H1 (cell line): ENCODE measurements at regions not wholly inside any gene's neighbourhood (a gene's known extent, or its start where the extent isn't known, plus 50 kb on each side); places are given as distances from the start of the nearest gene placed in this dataset.

Experiments used
- ATF3 ChIP-seq: IDR thresholded peaks from 2 replicates; pipeline ENCODE4 v1.6.1; 2011; ENCODE audit warnings: low read depth, mild to moderate bottlenecking, low read length; ENCODE audit not compliant: insufficient read depth
- CTBP2 ChIP-seq: IDR thresholded peaks from 2 replicates; pipeline ENCODE4 v1.7.0; 2011; ENCODE audit warnings: borderline replicate concordance, mild to moderate bottlenecking, moderate library complexity, mixed read lengths, low read length; ENCODE audit not compliant: insufficient read depth, insufficient read length
- RBBP5 ChIP-seq: IDR thresholded peaks from 2 replicates; pipeline ENCODE4 v1.7.1; 2012; ENCODE audit warnings: low read depth, mild to moderate bottlenecking, inconsistent platforms, low read length, moderate library complexity, borderline replicate concordance
- SIRT6 ChIP-seq: IDR thresholded peaks from one replicate; pipeline ENCODE4 v1.7.1; 2012; ENCODE audit warnings: low read length, inconsistent platforms
- SRF ChIP-seq: IDR thresholded peaks from 2 replicates; pipeline ENCODE4 v1.6.1; 2011; ENCODE audit warnings: mild to moderate bottlenecking, low read depth, low read length, moderate library complexity

DNA sequence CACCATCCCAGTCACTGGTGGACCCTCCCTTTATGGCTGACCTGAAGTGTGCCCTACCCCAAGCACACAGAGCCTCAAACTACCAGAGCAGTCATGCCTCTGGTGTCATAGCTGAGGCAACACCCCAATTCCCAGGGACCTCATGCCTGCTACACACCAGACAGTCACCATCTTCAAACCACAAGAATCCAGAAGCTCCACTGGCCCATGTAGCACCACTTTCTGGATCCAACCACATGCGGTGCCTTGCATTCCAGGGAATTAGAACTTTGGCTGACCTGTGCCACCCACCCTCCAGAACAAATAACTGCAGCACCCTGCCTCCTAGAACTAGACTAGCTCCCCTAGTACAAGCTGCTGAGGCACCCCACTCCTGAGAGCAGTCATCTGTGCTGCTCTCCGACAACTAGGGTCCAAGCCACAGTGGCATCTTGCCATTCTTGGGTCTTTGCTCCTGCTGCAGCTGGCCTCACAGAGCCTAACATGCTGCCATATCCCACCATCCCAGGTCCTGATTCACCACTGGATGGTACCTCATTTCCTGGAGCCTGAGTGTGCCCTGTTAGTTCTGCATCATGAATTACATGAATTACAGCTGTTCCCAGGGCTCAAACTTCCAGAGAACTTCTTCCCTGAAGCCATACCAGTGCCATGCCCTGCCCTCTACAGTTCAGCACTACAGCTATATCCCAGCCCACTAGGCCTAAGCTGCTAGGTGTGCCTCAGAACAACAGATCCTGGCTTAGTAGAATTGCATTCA lies 243.8 kb upstream of the CHST9 start (continued):
- no peak for TF ChIP-seq SRF
- TF ChIP-seq SIRT6, result no peak
- no peak for TF ChIP-seq ATF3
- TF ChIP-seq RBBP5, result no peak
- TF ChIP-seq CTBP2, result no peak
